NCI-H2171 (cell line): ENCODE measurements at regions not wholly inside any gene's neighbourhood (a gene's known extent, or its start where the extent isn't known, plus 50 kb on each side); places are given as distances from the start of the nearest gene placed in this dataset.

ENCODE experiments used
- DNase-seq: peaks from one replicate; lab custom pipeline; 2025; lab: John Stamatoyannopoulos, UW

DNA sequence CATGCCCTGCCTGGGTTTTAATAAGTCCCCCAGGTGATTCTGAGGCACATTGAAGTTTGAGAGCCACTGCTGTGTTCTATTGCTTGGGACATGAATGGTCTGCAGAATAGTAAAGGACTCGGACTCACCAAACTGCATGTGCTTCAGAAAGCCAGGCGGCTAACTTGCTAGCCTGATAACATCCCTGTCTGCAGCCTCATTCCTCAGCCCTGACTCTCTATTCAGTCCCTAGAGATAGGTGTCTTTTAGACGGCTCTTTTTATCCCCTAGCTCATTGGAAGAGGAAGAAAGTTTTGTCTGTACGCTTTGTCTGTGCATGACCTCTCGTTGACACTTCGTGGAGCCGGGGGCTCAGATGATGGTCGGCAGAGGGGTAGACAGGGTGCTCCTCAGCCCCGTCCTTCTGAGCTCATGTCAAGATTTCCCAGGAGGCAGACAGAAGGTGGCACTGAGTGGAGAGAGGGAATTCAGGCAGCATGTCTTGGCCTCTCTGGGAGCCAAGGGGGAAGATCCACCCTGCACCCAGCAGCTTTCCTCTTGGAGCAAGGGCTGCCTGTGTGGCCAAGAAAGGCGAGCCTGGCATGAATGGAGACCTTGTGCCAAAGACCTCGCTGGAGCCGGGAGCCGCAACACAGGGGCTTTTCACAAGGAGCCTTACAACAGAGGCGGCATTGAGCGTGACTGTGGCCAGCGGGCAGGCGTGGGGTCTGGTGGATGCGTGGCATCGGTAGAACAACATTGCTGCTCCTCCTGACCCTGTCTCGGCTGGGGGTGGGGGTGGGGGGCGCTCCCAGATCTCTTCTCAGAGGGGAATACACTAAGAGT, 51.1 kb upstream of the PODXL start:
- no peak for DNase-seq

DNA sequence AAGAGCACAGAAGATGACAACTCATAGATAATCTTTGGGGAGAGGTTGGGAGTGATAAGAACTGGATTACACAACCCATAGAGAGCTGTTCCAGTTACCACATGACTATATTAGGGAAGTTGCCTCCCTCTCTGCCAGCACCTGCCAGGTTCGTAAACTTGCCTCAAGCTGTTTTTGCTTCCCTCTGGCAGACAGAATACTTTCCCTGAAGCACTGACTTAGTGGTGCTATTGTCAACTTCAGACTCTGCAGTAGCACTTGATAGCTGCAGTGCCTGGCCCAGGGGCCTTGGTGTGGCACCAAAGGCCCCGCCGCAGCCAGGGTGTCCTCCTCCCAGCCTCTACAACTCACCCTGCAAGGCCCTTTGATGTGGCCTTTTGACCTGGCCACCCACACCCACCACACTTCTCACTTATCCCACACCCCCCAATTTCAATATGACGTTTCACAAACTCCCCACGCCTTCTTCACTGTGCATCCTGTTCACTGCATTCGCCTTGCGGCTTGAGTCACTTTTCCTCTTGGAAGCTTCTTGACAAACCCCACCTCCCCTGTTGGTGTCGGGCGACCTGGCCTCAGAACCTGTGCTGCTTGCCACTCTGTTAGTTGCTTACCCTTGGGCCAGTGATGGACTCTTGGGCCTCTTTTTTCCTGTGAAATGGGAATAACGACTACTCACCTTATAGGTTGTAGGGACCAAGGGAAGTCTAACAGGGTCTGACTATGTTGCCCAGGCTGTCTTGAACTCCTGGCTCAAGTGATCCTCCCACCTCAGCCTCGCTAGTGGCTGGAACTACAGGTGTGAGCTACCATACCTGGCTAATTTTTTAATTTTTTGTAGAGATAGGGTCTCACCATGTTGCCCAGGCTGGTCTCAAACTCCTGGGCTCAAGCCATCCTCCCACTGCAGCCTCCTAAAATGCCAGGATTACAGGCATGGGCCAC, 50.2 kb upstream of the PODXL start:
- peak; percentile 38 for DNase-seq
